ELR (cell line): ENCODE measurements at regions not wholly inside any gene's neighbourhood (a gene's known extent, or its start where the extent isn't known, plus 50 kb on each side); places are given as distances from the start of the nearest gene placed in this dataset.

Experiments
- DNase-seq: peaks from one replicate; pipeline ENCODE4 v3.0.0-alpha.2; 2015; ENCODE audit warnings: low read depth

- DNase-seq: no peak
Measured at GRCh38 chr12:30874455-30875321, 51.9 kb upstream of the TSPAN11 start.

DNA sequence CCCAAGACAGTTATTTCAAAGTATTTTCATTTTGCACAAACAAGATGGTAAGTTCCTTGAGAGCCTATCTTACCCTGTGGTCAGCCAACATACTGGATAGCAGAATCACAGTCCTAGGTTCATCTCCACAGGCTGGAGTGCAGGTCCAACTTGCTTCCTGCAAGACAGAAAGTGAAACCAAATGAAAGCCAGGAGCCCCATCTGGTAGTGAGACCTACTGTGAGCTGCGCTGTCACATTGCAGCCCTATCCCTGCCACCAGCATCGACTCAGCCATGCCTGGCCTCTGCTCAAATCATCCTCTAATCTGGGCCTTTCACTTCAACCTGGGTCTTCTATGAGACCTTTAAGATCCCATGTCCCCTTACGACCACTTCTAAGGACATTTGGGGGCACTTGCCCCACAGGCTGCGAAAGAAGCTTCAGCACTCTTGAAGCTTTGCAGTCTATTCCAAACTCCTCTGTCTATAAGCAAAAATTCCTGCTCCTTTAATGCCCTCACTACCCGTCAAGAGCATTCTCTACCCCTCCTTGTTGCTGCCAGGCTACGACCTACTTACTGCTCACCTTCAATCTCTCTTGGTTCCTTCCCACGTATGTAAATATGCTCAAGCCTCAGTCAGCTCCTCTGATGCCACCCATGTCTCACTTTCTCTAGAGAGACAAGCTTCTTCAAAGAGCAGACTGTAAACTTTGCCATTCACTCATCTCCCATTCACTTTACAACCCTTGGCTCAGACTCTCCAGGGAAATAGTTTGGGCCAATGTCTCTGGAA, 55.9 kb upstream of the TSPAN11 start:
- peak; percentile 6 for DNase-seq

DNA sequence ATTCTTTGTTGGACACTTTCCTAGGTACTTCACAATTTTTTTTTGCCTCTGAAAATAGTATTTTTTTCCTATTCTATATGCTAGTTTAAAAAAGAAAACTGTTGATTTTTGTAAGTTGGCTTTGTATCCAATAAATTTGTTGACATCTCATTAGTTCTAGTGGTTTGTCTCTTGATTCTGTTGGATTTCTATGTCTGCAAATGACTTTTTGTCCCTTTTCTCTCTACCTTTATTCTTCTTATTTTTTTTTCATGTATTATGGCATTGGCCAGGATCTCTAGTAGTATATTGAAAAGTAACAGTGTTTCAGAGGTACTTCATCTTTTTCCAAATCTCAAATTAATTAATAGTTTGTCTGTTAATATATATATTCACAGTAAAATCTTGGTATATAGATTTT, 59.1 kb upstream of the TSPAN11 start:
- no peak for DNase-seq

GRCh38 chr12:30866256-30866655, 60.3 kb upstream of the TSPAN11 start:
- DNase-seq: no peak

GRCh38 chr12:30863839-30864238, 62.7 kb upstream of the TSPAN11 start:
- no peak for DNase-seq

DNA sequence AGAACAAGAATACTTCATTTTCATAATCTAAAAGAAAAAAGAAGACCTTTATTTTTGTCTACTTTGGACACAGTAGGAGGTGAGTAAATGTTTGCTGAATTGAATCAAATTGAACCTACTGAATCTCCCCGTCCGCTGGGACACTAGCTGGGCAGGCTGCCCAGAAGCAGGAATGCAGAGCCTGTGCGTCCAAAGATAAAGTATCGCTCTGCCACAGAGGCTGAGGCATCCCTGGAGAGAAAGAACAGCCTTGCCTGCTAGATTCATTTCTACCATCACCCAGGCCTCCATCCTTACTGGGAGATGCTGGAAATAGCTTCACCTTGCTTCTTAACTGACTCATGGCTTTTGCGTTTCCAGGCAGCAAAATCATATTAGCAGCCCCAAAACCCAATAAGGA, 64.1 kb upstream of the TSPAN11 start:
- no peak for DNase-seq

- no peak for DNase-seq
Measured at GRCh38 chr12:30859226-30859625, 67.3 kb upstream of the TSPAN11 start.

DNA sequence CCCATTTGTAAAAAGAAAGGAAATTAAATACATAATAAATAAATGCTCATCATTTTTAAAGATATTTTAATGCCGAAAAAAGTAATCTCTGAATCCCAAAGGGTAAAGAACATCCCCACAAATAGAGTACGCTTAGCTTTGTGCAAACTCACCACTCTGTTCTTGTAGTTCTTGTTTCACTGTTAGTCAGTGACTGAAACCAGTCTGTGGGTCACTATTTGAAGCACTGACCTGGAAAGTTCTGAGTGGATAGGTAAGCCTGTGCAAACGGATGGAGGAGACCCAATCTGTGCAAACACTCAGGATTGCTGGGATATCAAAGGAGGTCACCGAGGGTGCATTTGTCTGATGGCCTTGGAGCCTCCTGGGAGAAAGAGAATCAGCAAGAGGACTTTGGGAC, 68.1 kb upstream of the TSPAN11 start:
- no peak for DNase-seq

DNA sequence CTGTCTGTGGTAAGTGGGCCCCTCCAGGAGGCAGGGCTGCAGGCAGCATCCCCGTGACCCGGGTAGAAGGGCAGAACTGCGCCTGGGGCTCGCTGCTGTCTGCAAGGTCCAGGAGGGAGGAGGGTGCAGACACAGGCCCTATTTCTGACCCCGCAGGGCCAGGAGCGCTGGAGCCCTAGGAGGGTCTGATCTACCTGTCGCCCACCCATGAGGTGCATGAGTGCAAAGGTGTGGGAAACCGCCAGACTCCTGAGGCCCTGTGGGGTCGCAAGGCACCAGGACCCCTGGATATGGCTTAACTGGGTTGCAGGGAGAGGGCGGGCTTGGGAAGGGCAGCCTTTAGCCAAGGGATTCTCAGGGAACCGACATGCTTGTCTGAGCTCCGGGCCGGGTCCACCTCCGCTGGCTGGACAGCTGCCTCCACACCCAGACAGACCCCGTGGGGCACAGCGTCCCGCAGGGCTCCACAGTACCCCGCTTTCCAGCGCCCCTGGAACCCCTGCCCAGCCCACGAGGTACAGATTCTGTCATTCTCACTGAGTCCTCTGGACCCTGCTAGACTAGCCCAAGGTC, 72.9 kb upstream of the TSPAN11 start:
- no peak for DNase-seq

DNA sequence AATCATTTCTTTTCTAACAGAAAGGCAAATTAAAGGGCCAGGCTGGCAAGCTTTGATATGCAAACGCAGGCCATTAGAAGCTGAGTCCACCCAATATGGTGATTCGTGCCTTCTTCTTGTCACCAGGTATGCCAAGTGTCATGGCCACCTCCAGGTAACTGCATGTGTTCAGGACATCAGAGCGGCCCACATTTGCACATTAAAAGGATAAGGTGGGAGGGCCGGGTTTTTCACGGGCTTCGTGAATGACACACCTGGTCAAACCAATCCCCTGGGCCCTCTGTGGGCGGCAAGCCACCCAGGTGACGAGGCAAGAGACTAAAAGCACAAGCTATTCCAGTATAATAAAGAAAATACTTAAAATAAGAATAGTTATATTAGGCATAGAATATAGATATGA, 75.9 kb upstream of the TSPAN11 start:
- DNase-seq: no peak

- peak; percentile 86 for DNase-seq
Measured at GRCh38 chr12:30847259-30847658, 79.3 kb upstream of the TSPAN11 start.

DNA sequence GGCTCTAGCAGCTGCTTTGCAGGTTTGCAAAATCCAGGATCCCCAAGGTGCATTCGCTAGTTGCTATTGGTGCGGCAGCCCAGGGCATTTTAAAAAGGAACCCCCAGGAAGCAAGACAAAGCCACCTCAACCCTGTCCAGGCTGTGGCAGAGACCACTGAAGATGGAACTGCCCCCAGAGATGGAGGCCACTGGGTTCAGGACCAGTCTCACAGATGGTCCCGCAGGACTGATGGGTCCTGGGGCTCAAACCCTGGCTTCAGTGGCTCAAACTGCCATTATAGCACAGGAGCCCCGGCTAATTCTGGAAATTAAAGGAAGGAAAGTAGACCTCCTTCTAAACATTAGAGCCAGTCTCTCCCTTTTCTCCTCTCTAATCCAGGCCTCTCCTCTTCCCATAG, 79.8 kb upstream of the TSPAN11 start:
- DNase-seq: no peak

- no peak for DNase-seq
Measured at GRCh38 chr12:30845676-30846075, 80.9 kb upstream of the TSPAN11 start.

- DNase-seq: no peak
Measured at GRCh38 chr12:30843211-30843610, 83.3 kb upstream of the TSPAN11 start.

DNA sequence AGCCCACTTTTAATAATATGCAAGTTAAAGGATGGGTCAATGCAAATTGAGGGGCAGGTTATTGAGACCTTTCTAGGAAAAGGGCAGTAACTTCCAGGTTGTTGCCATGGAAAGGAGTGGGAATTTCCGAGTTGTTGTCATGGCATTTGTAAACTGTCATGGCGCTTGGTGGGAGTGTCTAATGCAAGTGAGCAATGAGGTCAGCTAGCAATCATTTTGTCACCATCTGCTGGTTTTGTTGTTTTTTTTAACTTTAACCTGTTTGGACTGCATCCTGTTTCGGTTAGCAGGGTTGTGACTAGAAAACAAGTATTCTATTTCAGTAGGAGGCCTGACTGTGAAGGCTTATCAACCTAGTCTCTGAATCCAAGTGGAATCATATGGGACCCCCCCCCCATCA, 85.8 kb upstream of the TSPAN11 start:
- DNase-seq: peak; percentile 3

- no peak for DNase-seq
Measured at GRCh38 chr12:30839643-30840220, 85.0 kb upstream of the CAPRIN2 start.

DNA sequence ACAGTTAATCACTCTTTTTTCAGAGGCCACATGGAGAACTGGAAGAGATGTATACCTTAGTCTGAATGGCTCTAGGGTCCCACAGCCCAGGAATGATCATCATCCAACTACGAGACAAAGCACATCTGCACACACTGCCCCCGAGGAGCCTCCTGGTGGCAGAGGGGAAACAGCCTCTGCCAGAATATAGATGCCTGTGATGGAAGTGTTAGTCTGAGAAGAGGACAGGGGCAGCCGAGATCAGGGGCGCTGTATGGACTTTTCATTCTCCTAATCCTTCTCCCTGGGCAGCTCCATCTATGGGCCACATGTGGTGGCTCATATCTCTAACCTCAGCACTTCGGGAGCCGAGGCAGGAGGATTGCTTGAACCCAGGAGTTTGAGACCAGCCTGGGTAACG, 82.8 kb upstream of the CAPRIN2 start:
- DNase-seq: no peak

GRCh38 chr12:30836656-30837445, 82.1 kb upstream of the CAPRIN2 start:
- DNase-seq: no peak

GRCh38 chr12:30835216-30835615, 80.5 kb upstream of the CAPRIN2 start:
- DNase-seq: no peak

GRCh38 chr12:30830751-30831150, 76.0 kb upstream of the CAPRIN2 start:
- no peak for DNase-seq

- DNase-seq: no peak
Measured at GRCh38 chr12:30829876-30830275, 75.1 kb upstream of the CAPRIN2 start.

DNA sequence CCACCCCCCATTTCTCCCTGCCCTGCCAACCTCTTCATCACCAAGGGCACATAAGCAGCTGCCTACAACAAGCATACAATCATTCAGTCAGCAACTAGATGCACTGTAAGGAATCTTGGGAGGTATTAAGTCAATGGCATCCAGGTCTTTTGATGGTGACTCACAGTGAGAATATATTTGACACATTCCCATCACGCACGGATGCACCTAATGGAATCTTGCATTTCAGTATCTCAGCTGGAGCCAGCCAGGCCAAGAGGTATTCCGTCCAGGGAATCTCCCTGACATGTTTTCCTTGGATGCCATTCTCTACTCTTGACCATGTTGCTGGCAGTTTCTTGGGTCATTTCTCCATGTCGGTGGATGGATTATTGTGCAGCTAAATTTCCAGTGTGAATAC, 73.9 kb upstream of the CAPRIN2 start:
- DNase-seq: no peak
